ENCODE measurements at regions not wholly inside any gene's neighbourhood (a gene's known extent, or its start where the extent isn't known, plus 50 kb on each side); places are given as distances from the start of the nearest gene placed in this dataset.

DNA sequence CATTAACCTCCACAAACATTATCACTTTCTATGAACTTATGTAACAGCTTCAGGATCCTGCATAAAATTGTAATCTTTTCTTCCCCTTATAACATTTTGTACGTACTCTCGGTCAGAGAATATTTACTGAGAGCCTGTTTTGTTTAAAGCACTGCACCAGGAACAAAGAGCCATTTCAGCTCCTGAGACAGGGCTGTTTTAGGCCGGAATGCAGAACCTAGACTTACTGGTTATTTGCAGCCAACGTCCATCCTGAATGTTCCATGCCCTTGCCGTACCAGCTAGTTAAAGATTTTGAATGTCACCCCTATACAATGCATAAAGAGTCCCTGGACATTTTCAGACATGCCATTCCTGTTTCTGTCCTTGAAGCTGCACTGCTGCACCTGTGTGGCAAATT lies 248.8 kb downstream of the PCDH7 start:
- TF ChIP-seq ZFX (IDR thresholded peaks at IDR 0.05; ENCODE audit: borderline replicate concordance): no peak
- TF ChIP-seq, protein P1, sequence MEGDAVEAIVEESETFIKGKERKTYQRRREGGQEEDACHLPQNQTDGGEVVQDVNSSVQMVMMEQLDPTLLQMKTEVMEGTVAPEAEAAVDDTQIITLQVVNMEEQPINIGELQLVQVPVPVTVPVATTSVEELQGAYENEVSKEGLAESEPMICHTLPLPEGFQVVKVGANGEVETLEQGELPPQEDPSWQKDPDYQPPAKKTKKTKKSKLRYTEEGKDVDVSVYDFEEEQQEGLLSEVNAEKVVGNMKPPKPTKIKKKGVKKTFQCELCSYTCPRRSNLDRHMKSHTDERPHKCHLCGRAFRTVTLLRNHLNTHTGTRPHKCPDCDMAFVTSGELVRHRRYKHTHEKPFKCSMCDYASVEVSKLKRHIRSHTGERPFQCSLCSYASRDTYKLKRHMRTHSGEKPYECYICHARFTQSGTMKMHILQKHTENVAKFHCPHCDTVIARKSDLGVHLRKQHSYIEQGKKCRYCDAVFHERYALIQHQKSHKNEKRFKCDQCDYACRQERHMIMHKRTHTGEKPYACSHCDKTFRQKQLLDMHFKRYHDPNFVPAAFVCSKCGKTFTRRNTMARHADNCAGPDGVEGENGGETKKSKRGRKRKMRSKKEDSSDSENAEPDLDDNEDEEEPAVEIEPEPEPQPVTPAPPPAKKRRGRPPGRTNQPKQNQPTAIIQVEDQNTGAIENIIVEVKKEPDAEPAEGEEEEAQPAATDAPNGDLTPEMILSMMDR (IDR thresholded peaks at IDR 0.05): no peak

DNA sequence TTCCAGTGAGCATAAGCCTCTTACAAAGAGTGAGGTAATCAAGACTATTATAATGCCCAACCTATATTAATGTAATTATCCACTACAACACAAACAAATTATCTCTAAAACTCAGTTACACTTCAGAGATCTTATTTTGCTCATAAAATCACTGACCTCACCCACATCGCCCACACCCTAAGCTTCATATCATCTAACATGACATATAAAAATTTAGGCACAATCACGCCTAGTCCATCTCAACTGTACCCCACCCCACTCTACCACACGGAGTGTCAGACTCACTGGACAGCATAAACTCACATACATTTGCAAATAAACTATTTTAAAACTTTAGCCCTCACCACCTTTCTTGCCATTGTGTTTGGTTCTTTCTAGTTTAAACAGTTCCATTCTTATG lies 252.4 kb downstream of the PCDH7 start:
- TF ChIP-seq, protein P1 (IDR thresholded peaks at IDR 0.05): no peak
- no peak for TF ChIP-seq ZFX (IDR thresholded peaks at IDR 0.05; ENCODE audit: borderline replicate concordance)
- H3K27ac ChIP-seq: no peak overlapping the region

More for the DNA sequence above, 248.8 kb downstream of the PCDH7 start:
- no peak overlapping the region for H3K27ac ChIP-seq

DNA sequence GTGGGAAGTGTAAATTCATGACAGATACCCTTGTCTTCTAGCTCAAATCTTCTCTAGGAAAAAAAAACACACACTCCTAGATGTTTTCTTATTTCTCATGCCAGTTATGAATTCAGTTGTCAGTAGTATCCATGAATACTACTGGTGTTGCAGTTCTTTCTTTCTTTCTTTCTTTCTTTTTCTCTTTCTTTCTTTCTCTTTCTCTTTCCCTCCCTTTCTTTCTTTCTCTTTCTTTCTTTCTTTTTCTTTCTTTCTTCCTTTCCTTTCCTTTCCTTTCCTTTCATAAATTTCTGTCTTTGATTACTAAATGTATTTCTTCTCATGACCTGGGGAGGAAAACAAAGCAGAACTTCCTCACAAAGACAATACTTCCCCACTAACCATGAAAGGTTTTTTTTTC lies 253.8 kb downstream of the PCDH7 start:
- no peak for TF ChIP-seq ZFX (IDR thresholded peaks at IDR 0.05; ENCODE audit: borderline replicate concordance)
- TF ChIP-seq, protein P1 (IDR thresholded peaks at IDR 0.05): no peak
- H3K27ac ChIP-seq: no peak overlapping the region

DNA sequence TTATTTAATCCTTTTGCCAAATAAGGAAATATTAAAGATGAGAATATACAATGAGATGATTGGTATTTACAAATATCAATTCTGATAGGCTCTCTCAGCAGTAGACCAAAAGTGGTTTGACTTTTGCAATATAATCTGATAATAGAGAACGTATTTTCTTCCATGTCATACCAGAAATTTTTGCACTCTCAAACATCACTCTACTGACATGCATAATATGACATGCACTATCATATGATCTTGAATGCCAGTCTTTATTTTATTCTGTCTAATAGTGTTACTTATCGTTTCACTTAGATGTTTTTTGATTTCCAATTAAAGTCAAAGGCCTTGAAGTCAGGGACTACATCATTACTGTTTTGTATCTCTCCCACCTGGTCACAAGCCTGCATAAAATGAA lies 259.2 kb downstream of the PCDH7 start:
- no peak overlapping the region for H3K27ac ChIP-seq
- TF ChIP-seq ZFX (IDR thresholded peaks at IDR 0.05; ENCODE audit: borderline replicate concordance): no peak
- TF ChIP-seq, protein P1 (IDR thresholded peaks at IDR 0.05): no peak

DNA sequence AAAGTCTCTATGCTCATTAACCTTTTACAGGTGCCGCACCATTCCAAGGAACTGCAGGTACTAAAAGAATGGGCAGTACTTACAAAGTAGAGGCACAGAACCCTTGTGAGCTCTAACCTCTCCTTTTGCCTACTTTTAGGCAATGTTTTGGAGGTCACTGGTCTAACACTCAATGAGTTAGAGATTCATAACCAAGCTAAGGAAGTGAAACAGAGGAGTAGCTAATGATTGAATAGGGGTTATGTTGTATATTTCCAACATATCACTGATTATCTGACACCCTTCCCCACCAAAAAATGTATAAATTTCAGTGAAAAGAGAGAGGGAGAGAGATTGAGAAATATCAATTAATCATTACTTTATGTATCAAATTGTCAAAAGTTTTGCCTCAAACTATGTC lies 269.3 kb downstream of the PCDH7 start:
- no peak overlapping the region for H3K27ac ChIP-seq
- no peak for TF ChIP-seq ZFX (IDR thresholded peaks at IDR 0.05; ENCODE audit: borderline replicate concordance)
- TF ChIP-seq, protein P1 (IDR thresholded peaks at IDR 0.05): no peak

DNA sequence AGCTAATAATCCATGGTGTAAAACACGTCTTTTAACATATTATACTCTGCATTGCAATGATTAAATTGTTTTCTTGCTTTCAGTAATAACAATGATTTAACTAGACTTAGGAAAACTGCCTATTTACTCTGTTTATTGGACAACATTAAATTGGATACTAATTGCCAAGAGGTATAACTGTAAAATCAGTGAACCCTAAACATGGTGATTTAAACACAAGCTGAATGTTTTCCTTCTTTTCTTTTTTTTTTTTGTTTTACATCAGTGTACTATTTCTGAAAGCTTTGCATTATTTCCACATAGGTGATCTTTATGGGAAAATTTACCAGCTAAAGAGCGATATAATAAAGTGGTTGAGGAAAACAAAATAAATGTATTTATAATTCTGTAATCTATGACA lies 276.7 kb downstream of the PCDH7 start:
- H3K27ac ChIP-seq: no peak overlapping the region
- TF ChIP-seq ZFX (IDR thresholded peaks at IDR 0.05; ENCODE audit: borderline replicate concordance): no peak
- TF ChIP-seq, protein P1 (IDR thresholded peaks at IDR 0.05): no peak

DNA sequence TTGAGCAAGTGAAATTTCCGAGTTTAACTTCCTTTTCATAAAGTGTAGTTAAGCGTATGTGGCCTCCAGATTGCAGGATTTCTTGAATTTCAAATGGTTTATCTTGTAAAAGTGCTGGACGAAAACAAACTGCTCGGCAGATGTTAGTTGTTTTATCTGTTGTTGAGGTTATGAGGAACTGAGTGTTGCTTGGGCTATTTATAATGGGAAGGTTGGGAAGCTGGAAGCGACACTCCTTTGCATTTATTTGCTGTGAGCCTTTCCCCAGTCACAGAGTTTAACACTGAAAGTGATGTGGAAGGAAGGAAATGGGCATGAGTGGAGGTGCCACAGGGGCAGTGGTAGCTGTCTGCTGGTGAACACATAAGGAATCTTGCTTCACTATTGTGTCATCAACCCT lies 284.9 kb downstream of the PCDH7 start:
- no peak overlapping the region for H3K27ac ChIP-seq
- TF ChIP-seq, protein P1 (IDR thresholded peaks at IDR 0.05): no peak
- no peak for TF ChIP-seq ZFX (IDR thresholded peaks at IDR 0.05; ENCODE audit: borderline replicate concordance)

Data from 22Rv1 (cell line).